Natural killer cell (primary cell): ENCODE measurements at regions not wholly inside any gene's neighbourhood (a gene's known extent, or its start where the extent isn't known, plus 50 kb on each side); places are given as distances from the start of the nearest gene placed in this dataset.
"Not testable (repeated sequence)": the region's sequence is repeated elsewhere in the genome, so short reads cannot be mapped to it uniquely, and the experiment has no call there.

ENCODE experiments used
- ATAC-seq, 3 donors: fragments of 150-1000 bp in 2 of 3; fragments of 200-7000 bp in 1 of 3; cut with Tn5 transposase; 1 replicate in 1 of 3; 2 replicates in 2 of 3; pipeline ENCODE4 v1.10.0; 2021; ENCODE audit warnings: mild to moderate bottlenecking in 2 of 3, moderate library complexity in 2 of 3
- DNase-seq, 2 donors: peaks; one replicate each; pipeline versions ENCODE4 v3.0.0 to v3.0.0-alpha.2; 2013 to 2021; ENCODE audit warnings: mixed read lengths in 1 of 2
- H3K27ac ChIP-seq: one replicate; pipeline ENCODE4 v1.5.1; 2013; ENCODE audit warnings: mild to moderate bottlenecking, low read length
- H3K27me3 ChIP-seq: one replicate; pipeline ENCODE4 v1.6.1; 2013; ENCODE audit warnings: low read length; ENCODE audit not compliant: control insufficient read depth, insufficient read depth
- H3K36me3 ChIP-seq: one replicate; pipeline ENCODE4 v1.6.1; 2013; ENCODE audit warnings: low read length; ENCODE audit not compliant: control insufficient read depth, insufficient read depth
- H3K4me1 ChIP-seq: one replicate; pipeline ENCODE4 v1.6.1; 2013; ENCODE audit warnings: low read length; ENCODE audit not compliant: control insufficient read depth, insufficient read depth
- H3K4me3 ChIP-seq: one replicate; pipeline ENCODE4 v1.5.1; 2013; ENCODE audit warnings: low read length
- H3K9me3 ChIP-seq: one replicate; pipeline ENCODE4 v1.6.1; 2013; ENCODE audit warnings: low read length; ENCODE audit not compliant: control insufficient read depth, insufficient read depth
- H3K27ac Mint-ChIP-seq, 2 donors: one replicate each; pipeline ENCODE4 v1.8.0; 2022; ENCODE audit warnings: mild to moderate bottlenecking in 2 of 2, mixed read lengths in 2 of 2, moderate library complexity in 1 of 2
- H3K27me3 Mint-ChIP-seq, 2 donors: one replicate each; pipeline ENCODE4 v1.8.0; 2022; ENCODE audit warnings: low read depth in 2 of 2, mixed read lengths in 2 of 2
- H3K36me3 Mint-ChIP-seq: one replicate; pipeline ENCODE4 v1.8.0; 2022; ENCODE audit warnings: mixed read lengths
- H3K4me1 Mint-ChIP-seq, 2 donors: one replicate each; pipeline ENCODE4 v1.8.0; 2022; ENCODE audit warnings: mixed read lengths in 2 of 2
- H3K4me3 Mint-ChIP-seq: one replicate; pipeline ENCODE4 v1.8.0; 2022; ENCODE audit warnings: mild to moderate bottlenecking, moderate library complexity, mixed read lengths
- H3K9me3 Mint-ChIP-seq, 2 donors: one replicate each; pipeline ENCODE4 v1.8.0; 2022; ENCODE audit warnings: mixed read lengths in 2 of 2
- WGBS: methylation state at CpG from one replicate; pipeline ENCODE4 v1.1.7; 2013; ENCODE audit warnings: missing lambda C conversion rate; ENCODE audit not compliant: insufficient coverage; 5-methylcytosine and 5-hydroxymethylcytosine counted together
- intact Hi-C: fragments of 100-400 bp; cut with micrococcal nuclease; formaldehyde crosslinking; loops from one replicate; pipeline ENCODE4 v1.14.2; 2022
- TF ChIP-seq, protein P1 (sequence below): fragments of 200-600 bp; IDR thresholded peaks from one replicate; pipeline ENCODE4 v1.8.0; 2022; ENCODE audit warnings: antibody characterized with exemption

GRCh38 chr10:37496061-37496460 lies 361.3 kb downstream of the ZNF248 start:
- no peaks in the 10 kb centered on the region for H3K27me3 Mint-ChIP-seq
- WGBS = 92% methylated on average over 3 of the region's 3 CpGs
- no peaks in the 10 kb centered on the region for H3K4me1 Mint-ChIP-seq
- H3K27ac ChIP-seq = no peak overlapping the region
- ATAC-seq = no peak
- no peak overlapping the region for H3K4me3 Mint-ChIP-seq
- no peaks in the 10 kb centered on the region for H3K4me1 ChIP-seq
- H3K27me3 ChIP-seq = no peaks in the 10 kb centered on the region
- DNase-seq = no peak
- no peaks in the 10 kb centered on the region for H3K9me3 ChIP-seq
- TF ChIP-seq, protein P1, sequence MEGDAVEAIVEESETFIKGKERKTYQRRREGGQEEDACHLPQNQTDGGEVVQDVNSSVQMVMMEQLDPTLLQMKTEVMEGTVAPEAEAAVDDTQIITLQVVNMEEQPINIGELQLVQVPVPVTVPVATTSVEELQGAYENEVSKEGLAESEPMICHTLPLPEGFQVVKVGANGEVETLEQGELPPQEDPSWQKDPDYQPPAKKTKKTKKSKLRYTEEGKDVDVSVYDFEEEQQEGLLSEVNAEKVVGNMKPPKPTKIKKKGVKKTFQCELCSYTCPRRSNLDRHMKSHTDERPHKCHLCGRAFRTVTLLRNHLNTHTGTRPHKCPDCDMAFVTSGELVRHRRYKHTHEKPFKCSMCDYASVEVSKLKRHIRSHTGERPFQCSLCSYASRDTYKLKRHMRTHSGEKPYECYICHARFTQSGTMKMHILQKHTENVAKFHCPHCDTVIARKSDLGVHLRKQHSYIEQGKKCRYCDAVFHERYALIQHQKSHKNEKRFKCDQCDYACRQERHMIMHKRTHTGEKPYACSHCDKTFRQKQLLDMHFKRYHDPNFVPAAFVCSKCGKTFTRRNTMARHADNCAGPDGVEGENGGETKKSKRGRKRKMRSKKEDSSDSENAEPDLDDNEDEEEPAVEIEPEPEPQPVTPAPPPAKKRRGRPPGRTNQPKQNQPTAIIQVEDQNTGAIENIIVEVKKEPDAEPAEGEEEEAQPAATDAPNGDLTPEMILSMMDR = no peak
- H3K36me3 ChIP-seq = no peaks in the 10 kb centered on the region
- H3K36me3 Mint-ChIP-seq = no peaks in the 10 kb centered on the region
- no peak overlapping the region for H3K4me3 ChIP-seq
- intact Hi-C loops = no loop called here
- H3K27ac Mint-ChIP-seq = no peak overlapping the region
- peaks cover 9 to 12% of the 10 kb centered on the region in 2 donors for H3K9me3 Mint-ChIP-seq

DNA sequence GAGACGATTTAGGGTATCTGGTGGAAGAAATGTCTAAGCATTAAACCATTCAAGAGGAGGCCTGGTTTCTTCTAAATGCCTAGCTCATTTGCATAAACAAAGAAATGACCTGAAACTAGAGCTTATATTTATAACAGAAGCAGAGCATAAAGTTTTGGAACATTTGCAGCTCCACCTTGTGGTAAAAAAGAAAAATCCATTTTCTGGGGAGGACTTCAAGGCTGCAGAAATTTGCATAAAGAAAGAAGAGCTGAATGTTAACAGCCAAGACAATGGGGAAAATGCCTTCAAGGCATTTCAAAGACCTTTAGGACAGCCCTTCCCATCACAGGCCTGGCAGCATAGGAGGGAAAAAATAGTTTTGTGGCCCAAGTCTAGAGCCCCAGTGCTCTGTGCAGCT lies 362.0 kb downstream of the ZNF248 start:
- Mint-ChIP-seq H3K27me3 (no peaks in the 10 kb centered on the region), H3K9me3 (peaks cover 9 to 10% of the 10 kb centered on the region in 2 donors), H3K4me1 (no peaks in the 10 kb centered on the region), H3K4me3 (no peak overlapping the region), H3K36me3 (no peaks in the 10 kb centered on the region), H3K27ac (no peak overlapping the region)
- Histone ChIP-seq H3K27ac (no peak overlapping the region), H3K4me3 (no peak overlapping the region), H3K27me3 (no peaks in the 10 kb centered on the region), H3K9me3 (no peaks in the 10 kb centered on the region), H3K36me3 (no peaks in the 10 kb centered on the region), H3K4me1 (no peaks in the 10 kb centered on the region)
- intact Hi-C loops = no loop called here
- WGBS = 83% methylated on average over 1 of the region's 1 CpG
- TF ChIP-seq, protein P1 = no peak
- ATAC-seq = no peak
- no peak for DNase-seq

DNA sequence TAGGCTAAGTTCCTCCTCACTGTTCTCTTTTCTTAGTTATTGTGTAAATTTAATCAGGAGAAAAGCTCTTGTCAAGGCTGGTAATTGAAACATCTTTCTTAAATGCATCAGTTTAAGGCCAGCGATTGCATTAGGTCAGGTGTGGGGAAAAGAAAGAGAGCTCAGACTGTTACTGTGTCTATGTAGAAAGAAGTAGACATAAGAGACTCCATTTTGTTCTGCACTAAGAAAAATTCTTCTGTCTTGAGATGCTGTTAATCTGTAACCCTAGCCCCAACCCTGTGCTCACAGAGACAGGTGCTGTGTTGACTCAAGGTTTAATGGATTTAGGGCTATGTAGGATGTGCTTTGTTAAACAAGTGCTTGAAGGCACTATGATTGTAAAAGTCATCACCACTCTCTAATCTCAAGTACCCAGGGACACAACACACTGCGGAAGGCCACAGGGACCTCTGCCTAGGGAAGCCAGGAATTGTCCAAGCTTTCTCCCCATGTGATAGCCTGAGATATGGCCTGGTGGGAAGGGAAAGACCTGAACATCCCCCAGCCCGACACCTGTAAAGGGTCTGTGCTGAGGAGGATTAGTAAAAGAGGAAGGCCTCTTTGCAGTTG lies 364.1 kb downstream of the ZNF248 start:
- H3K4me3 ChIP-seq, intact Hi-C loops, H3K27ac Mint-ChIP-seq, H3K27me3 ChIP-seq, H3K27me3 Mint-ChIP-seq, ATAC-seq, H3K36me3 Mint-ChIP-seq, DNase-seq, H3K9me3 ChIP-seq, H3K27ac ChIP-seq, H3K36me3 ChIP-seq, H3K4me3 Mint-ChIP-seq, H3K4me1 Mint-ChIP-seq, H3K4me1 ChIP-seq: not testable (repeated sequence)
- H3K9me3 Mint-ChIP-seq = peaks cover 14 to 17% of the 10 kb centered on the region in 2 donors
- 90% methylated on average over 2 of the region's 3 CpGs for WGBS

GRCh38 chr10:37490266-37490665 lies 364.9 kb downstream of the ANKRD30A start:
- Mint-ChIP-seq H3K27me3 (no peaks in the 10 kb centered on the region), H3K27ac (no peak overlapping the region), H3K9me3 (peaks cover 7 to 10% of the 10 kb centered on the region in 2 donors), H3K4me1 (no peaks in the 10 kb centered on the region), H3K4me3 (no peak overlapping the region), H3K36me3 (no peaks in the 10 kb centered on the region)
- intact Hi-C loops = no loop called here
- Histone ChIP-seq H3K27me3 (no peaks in the 10 kb centered on the region), H3K4me1 (no peaks in the 10 kb centered on the region), H3K9me3 (no peaks in the 10 kb centered on the region), H3K4me3 (no peak overlapping the region), H3K27ac (no peak overlapping the region), H3K36me3 (no peaks in the 10 kb centered on the region)
- WGBS = 88% methylated on average over 4 of the region's 4 CpGs
- DNase-seq = no peak
- ATAC-seq = no peak
- TF ChIP-seq, protein P1 = no peak
